Islet of Langerhans (tissue), 1 donor: ENCODE measurements at regions not wholly inside any gene's neighbourhood (a gene's known extent, or its start where the extent isn't known, plus 50 kb on each side); places are given as distances from the start of the nearest gene placed in this dataset.

Experiments
- FAIRE-seq: peaks from one replicate; lab custom pipeline; 2011; peaks lifted over from hg19 to GRCh38; lab: Jason Lieb, UNC

DNA sequence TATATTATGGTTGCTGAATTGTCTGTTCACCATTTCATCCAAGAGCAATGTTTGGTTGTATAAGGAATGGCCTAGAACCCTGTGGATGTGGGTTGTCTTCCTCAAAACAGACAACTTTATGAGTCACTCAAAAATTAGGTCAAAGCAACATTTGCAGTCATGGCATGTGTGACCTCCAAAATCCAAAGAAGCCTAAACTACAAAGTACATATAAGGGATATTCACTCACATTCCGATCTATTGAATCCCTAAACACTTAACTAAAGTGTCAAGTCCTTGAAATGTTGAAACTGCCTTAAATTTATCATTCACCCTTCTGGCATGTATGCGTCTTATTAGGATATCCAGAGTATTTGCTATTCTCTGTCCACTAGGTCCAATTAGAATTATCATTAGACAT is 491.5 kb downstream of the NUF2 start:
- FAIRE-seq = no peak

DNA sequence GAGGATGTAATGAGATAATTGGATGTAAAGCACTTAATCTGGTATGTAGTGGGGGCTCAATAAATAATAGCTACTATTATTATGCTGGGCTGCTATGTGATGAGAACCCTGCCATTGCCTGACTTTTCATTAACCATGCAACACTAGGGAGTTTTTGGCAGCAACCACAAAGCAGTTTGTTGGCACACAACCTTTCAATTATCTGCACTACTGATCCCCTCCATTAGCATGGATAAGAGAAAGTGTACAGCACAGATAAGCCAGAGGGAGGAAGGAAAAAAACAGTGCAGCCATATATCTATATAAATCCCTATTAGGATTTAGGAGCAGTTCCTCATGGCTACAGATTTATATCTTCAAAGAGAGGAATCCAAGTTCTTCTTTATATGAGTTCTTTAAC is 498.5 kb downstream of the NUF2 start:
- FAIRE-seq = no peak

DNA sequence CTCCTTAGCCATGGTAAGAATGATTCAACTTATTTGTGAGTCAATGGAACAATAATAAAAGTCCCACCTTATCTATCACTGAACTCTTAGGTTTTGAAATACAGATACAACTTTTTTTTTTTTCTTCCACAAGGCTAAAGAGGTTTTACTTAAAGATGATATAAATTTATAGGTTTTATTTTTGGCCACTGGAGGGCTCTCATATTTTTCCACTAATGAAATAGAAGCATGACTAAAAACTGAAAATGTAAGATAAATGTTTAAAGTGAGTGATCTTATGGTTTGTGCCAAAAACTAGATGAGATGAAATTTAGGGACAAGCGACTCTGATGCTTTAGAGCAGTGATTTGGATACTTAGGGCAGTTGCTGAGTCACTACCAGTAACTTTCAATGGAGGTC is 499.0 kb downstream of the NUF2 start:
- FAIRE-seq = no peak

DNA sequence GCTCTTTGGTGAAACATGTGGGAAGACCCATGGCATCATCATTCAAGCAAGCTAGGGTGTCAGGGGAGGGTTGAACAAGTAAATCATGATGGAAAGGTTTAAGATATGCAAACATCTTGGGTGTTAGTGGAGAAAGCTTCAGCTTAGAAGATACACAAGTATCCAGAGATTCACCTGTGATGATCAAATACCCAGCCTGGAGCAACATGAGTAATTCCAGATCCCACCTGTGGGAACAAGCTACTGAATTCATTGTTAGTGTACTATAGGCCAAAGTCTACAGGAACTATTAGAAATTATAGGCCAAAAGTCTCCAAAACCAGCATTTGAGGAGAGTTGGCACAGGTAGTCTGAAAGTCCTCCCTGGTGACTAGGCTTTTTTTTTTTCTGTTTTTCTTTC is 499.9 kb downstream of the NUF2 start:
- FAIRE-seq = no peak

DNA sequence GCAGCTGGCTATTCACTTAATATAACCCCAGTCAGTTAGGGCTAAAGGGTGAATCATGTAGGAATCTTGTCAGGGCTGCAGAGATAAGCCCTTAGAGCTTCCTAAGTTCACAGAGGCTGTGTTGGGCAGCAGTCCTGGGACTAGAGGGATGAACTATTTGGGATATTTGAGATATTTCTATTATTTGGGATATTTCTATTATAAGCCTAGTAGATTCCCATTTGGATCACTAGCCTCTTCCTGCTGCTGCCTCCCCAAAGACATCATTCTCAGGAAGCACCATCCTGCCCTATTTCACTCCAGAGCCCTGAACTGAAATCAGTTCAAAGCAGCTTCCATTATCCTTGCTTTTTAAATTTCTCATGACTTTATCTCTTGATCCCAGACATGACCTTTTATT is 501.3 kb downstream of the NUF2 start:
- FAIRE-seq = no peak

DNA sequence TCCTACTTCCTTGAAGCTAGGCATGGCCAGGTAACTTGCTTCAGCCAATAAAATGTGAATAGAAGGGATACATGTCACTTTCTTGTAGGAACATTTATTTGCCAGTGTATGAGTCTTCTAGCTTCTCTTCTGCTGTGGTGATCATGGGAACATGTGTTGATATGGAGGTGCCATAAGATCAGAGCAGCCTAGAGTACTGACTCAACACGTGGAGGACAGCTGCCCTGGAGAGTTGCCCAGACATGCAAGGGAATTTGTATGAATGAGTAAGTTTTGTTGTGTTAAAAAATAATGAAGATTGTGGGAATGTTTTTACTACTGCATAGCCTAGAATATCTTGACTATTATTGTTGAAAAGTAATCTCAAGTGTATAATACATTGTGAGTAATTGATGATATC is 502.3 kb downstream of the NUF2 start:
- FAIRE-seq = no peak

DNA sequence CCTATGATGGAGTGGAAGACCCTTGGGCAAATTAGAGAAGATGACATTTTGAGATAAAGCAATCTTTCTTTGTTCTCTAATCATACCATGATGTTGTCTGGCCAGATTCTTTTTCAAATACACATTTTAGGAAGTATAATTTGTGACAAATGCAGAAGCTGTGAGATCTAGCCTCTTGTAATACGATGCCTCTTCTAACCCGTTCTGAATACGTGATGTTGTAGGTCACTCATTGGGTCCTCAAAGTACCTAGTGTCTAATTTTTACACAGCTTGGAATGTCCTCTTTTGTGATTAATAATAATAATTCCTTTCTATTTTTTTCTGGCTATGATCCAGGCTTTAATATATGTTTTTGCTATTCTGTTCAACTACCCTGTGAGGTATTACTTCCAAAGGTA is 502.7 kb downstream of the NUF2 start:
- FAIRE-seq = no peak

DNA sequence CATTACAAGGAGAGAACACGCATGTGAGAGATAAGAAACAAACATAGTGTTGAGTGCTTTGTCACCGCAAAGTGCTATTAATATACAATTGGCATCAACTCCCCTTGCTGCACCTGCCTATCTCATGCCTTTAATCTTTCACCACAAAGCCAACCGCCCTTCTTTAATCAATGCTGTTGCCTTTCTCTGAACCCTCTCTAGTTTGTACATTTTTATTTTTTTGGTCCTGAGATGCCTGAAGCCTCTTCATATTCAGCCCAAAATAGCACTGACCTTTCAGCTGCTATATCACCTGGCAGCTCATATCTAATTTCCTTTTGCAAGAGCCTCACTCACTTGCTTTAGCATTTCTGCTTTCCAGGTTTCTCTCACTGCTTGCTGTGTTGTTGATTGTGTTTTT is 504.7 kb downstream of the NUF2 start:
- FAIRE-seq = no peak

DNA sequence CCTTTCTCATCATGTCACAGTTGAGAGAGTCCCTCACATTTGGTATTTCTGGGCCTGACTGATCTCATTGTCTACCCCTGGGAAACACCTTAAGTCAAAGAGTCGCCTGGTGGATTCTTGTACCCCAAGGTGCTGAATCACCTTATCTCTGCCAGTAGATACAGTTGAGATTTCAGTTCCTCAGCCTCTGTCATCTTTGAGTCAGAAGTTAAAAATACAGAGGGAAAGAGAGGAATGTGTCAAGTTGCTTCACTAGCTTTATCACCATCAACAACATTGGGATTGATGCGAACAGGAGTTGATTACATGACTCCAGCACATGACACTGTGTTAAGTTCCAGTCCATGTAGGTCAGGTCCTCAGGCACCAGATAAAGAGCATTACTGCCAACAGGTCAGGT is 513.0 kb downstream of the NUF2 start:
- no peak for FAIRE-seq

DNA sequence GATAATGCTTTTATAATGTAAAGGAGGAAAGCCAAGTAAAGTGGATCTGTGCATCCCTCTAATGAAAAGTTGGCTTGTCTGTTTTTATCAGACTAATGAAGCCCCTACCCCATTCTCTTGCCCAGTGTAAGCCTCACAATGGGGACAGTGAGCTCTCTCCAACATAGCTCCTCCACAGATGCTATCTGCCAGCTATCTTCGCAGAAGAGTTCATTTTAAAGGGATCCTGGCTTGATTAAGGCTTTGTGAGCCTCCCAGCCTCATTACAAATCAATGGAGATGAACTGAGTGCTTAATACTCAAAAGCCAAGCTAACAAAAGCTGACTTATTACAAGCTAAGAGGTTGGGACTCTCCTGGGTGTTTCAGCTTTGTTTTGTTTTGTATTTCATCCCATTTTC is 514.7 kb downstream of the NUF2 start:
- FAIRE-seq = no peak

DNA sequence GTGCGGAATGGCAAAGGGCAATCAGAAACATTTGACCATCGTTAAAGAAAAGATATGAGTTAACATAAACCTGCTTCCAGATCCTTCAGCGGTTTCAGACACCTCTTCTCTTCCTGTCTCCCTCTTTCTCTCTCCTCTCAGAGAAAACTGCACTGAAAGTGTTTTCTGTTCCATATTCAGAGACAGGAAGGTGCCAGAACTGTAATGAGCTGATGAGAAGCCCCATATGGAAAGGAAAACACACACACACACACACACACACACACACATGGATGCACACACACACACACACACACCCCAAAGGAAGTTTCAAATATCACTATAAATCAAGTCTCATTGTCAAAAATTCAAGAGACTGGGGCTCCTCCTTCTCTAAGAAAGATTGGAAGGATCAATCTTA is 515.5 kb downstream of the NUF2 start:
- no peak for FAIRE-seq

DNA sequence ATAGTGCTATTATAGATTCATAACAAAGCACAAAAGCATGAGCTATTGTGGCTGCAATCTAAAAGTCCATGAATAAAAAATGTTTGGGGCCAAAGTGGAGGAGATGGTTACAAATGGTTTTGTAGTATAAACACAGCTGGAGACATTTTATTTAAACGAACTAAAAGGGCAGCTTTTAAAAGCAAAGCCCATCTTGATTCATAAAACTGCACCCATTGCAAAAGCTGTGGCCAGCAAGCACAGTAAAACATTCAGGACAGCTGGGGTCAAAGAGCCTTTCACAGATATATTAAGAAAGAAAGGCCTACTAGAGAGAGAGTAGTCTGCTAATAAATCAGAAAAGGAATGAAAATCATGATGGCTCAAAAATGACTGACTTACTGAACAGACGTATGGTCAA is 520.8 kb downstream of the NUF2 start:
- FAIRE-seq = no peak

DNA sequence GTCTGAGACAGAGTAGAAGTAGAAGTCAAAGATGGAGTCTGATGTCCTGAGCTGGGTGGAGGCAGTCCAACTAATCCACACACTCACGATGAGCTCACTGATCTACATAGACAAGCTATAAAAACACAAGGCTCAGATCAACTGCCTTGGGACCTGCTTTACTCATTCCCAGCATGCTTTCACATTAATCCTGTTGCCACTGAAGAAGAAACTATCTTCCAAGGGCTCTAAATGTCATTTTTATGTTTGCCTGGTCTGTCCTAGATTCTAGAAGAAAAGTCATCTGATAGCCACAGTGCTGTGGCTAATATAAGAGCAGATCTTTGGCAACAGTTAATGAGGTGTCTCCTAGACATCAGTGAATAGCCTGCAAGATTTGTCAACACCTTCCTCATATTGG is 522.7 kb downstream of the NUF2 start:
- FAIRE-seq = no peak

DNA sequence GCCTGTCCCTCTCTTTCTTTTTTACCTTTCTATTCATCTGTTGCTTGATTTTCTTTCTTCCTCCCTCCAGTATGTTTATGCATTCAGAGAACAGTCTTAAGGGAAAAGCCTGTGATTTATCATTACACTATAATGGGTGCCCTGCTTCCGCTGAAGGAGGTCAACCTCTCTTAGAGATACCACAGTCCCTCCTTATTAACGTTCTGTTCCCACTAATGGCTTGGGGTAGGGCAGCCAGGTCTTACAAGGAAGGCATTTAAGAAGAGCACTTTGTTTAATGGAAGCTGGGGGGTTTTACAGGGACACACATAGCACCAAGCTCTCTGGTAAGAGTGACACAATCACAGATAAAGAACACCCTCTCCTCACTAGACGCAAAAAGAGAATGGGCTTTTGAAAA is 523.5 kb downstream of the NUF2 start:
- no peak for FAIRE-seq

DNA sequence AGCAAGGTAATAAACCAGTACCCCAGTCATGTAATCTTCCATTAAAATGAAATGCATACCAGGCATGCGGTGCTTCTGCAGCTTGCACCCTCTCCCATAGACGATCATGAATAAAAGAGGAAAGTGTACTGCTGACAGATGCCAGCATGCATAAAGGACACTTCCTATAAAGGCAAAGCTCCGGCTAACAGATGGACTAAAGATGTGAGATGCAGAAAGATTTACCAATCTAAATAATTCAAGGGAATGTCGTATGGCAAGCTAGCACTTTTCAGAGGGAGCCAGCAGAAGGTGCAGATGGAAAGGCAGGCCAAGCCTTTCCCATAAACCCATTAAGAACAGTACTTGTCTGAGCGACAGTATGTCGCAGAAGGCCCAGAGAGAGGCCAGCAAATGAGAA is 542.0 kb downstream of the NUF2 start:
- no peak for FAIRE-seq

DNA sequence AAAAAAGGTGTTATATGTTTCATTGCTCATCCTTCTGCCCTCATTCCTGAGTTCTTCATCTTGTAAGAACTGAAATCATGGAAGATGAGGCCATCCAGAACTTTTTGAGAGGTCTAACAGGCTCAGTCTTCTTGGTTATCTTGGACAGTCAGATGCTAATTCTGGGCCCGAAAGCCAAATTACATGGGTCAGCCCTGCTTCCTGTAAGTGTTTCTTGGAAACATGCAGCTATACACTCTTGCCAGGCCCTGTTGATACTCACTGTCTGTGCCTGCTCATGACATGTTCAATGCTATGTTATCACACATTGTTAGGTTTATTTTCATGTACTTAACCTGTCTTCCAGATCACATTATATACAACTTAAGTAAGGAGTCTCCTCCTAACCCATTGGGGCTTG is 542.5 kb downstream of the NUF2 start:
- no peak for FAIRE-seq

DNA sequence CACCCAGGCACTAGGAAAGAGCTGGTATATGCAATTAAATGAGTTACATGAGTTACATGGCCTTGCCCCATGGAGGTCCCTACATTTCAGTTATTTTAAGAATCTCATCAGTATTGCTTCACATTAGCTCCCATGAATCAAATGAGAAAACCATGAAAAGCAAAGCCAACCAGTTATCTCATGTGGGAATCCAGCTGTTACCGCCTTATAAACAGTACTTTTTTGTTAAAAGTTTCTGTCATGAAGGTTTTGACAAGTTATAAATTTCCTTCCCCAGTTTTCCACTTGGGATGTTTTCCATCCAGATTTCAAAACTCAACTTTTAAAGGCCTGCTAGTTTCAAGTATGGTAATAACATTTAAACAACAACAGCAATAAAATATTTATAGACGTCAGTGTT is 544.8 kb downstream of the NUF2 start:
- no peak for FAIRE-seq

DNA sequence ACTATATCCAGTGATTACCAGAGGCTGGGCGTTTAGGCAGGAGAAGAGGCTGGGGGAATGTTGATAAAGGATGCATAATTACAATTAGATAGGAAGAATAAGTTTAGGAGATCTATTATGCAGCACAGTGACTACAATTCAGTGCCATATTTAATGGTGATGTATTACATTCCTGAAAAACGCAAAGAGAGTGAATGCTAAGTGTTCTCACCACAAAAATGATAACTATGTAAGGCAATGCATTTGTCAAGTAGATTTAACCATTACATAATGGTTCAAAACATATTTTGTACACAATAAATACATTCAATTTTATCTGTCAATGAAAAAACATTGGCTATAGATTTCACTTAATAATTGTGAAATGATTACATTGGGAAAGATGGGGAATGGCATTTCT is 548.9 kb downstream of the NUF2 start:
- FAIRE-seq = no peak

DNA sequence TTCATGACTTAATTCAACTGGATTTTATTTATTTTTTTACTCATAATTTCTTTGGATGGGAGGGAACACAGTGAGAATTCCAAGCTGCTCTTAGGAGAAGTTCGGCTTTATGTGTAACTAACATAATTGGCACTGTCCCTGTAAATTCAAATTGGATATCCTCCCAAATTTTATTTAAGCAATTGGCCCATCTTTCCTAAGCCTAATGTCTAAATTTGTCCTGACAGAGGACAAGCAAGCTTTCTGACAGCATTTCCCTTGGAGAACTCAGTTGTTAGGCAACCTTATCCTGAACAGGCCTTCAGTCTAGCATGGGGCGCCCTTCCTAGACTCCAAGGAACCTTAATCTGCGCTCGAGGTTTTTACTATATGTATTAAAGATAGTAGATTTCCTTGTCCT is 550.3 kb downstream of the NUF2 start:
- FAIRE-seq = no peak

DNA sequence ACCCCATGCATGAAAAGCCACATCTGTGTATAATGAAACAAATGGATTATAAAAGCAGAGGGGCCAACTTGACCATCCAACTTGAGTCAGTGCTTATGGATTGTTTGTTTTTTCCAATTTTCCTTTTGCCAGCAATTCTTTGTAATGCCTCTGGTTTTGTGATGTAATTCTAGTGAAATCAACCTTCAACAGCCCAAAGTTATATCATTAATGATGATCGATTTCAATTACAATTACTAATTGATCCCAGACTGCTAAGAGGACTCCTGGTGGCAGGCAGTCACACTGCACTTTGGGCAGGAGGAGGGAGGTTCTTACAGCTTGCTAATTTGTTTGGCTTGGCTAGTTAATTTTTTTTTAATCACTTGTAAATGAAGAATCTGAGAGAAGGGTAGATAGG is 552.3 kb downstream of the NUF2 start:
- FAIRE-seq = no peak

DNA sequence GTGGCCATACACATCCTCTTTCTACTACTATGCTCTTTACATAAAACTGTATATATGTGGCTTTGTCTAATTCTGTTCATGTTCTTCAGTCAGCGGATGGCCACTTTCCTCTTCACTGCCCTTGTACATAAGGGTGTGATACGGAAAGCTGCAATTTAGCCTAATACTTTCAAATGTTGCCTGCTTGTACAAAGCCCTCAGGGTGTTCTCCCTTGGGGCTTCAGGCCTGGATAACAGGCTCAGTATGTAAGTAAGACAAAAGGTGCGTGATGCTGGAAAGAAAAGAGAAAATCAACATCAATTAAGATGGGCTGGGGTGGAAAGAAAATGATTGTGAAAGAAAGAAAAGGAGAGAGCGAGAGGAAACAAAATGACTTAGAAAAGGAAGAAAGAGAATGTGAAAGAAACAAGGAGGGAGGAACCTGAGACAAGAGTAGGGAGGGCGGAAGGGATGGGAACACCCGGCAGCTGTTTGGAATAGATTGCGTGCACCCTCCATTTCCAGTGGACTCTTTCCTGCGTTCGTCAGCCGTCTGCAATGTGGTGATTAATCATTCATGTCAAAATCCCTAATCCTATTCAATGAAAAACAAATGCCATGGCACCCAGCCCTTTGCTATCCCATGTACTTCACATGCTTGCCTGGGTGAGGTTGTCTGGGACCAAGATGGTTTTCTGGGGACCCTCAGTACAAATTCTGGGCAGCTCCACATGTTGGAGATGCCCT is 553.6 kb downstream of the NUF2 start:
- FAIRE-seq = no peak

DNA sequence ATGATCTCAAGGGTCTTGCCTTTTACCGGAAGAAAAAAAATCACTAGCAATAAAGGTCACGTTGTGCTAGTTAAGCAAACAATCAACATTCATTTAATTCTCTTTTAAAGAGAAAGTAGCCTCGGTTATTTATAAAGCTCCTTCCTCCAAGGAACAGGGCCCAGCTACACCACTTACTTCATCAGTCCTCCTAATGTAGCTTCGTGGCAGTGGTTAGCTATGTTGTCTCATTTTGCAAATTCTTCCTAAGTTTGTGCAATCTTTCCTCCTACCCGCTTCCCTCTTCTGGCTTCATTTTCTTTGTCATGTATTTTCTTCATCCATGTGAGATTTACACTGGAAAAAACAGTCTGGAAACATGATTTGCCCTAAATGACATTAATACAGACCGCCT is 554.2 kb downstream of the NUF2 start:
- no peak for FAIRE-seq

DNA sequence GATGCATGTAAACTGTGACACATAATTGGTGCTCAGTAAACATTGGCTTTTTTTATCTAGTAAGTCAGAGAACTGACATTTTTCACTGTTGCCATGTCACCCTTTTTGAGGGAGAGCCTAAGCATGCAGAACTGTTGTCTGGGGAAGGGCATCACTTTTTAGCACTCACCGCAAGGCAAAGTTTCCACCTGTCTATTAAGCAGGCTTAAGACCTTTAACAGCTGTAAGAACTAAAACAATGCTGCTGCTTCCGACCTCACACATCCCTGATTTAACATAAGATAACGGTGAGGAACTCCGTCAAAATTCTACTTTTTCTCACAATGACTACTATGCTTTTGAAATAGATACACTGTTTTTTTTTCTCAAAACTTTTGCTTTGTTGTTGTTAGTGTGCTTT is 554.8 kb downstream of the NUF2 start:
- no peak for FAIRE-seq

DNA sequence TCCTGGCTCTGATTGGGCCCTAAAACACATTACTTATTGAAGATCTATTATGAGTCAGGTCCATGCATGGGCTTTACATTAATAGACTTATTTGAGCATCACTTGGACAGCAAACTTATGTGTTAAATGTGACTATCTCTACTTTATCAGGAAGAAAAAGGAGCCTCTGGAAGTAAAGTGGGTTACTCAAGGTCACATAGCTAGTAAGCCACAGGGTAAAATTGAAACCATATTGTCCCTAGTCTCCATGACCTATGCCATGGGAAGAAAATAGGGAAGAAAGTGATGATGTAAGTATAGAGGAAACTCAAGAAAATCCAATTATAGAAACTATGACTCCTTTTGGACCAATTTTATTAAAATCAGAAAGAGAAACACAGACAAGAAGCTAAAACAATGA is 555.3 kb downstream of the NUF2 start:
- FAIRE-seq = no peak

DNA sequence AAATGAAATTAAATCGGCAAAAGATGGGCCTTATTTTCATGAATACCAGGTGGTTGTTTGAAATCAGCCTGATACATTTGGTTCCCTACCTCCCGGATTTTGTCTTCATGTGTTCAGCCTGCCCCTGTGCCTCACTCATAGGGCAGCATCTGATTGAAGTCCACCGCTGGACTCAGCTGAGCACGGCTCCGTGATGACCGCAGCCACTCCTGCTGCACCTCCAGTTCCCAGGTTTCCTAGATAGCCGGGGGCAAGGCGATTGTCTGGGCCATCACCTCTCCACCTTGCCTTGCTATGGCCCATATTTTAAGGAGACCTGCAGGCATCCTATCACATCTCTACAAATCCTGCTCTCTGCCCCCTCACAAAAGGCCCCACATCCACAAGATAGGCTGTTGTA is 563.8 kb downstream of the NUF2 start:
- no peak for FAIRE-seq
